ENCODE measurements at regions not wholly inside any gene's neighbourhood (a gene's known extent, or its start where the extent isn't known, plus 50 kb on each side); places are given as distances from the start of the nearest gene placed in this dataset.
"Not testable (repeated sequence)": the region's sequence is repeated elsewhere in the genome, so short reads cannot be mapped to it uniquely, and the experiment has no call there.

DNA sequence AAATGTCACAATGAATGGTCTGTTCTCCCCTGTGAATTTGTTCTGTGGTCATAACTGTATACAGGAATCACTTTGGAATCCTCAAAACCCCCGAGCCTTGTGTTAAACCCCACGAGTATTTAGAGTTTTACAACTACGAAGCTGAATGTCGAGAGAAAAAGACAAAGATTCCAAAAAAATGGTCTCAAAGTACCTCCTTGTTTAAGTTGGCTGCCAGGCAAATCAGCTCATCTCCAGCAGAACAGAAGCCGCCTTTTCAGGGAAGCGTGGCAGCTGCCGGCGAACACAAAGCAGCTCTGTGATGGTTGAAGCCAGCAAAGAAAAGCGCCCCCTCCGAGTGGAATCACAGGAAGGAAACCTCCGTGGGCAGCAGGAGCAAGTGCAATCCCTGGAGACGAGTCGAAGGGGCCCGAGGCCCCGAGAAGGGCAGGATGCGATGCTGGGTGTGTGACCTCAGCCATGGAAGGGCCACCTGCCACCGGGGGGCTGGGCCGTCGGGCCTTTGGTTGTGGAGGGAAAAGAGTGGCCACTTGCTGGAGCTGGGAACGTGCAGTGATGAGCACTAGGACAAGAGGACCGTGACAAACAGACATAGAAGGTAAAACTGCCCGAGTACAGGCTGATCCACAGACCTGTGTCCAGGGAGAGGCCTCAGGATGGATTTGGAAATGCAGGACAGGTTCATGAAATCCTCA, 706.4 kb downstream of the SEMA5A start:
- intact Hi-C loops (cut with micrococcal nuclease), result no loop called here

DNA sequence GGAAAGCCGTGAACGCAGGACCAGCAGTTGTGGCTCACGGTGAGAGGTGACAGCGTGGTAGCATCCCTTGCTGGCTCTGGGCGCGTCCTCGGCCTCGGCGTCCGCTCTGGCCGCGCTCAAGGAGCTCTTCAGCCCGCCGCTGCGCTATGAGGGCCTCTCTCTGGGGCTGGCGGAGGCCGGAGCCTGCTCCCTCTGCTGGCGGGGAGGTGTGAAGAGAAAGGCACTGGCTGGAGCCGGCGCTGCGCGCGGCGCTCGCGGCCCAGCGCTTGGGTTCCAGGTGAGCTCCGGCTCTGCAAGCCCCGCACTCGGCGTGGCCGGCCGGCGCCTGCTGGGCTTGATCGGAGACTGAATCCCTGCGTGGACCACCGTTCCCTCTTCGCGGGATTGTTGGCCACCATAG, 705.6 kb downstream of the SEMA5A start:
- intact Hi-C loops (cut with micrococcal nuclease), result no loop called here

DNA sequence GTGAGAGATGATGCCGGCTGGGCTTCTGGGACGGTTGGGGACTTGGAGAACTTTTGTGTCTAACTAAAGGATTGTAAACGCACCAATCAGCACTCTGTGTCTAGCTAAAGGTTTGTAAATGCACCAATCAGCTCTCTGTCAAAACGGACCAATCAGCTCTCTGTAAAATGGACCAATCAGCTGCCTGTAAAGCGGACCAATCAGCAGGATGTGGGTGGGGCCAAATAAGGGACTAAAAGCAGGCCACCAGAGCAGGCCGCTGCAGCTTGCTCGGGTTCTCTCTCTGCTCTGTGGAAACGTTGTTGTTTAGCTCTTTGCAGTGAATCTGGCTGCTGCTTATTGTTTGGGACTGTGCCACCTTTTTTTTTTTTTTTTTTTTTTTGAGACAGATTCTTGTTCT, 705.1 kb downstream of the SEMA5A start:
- intact Hi-C loops (cut with micrococcal nuclease), result not testable (repeated sequence)

DNA sequence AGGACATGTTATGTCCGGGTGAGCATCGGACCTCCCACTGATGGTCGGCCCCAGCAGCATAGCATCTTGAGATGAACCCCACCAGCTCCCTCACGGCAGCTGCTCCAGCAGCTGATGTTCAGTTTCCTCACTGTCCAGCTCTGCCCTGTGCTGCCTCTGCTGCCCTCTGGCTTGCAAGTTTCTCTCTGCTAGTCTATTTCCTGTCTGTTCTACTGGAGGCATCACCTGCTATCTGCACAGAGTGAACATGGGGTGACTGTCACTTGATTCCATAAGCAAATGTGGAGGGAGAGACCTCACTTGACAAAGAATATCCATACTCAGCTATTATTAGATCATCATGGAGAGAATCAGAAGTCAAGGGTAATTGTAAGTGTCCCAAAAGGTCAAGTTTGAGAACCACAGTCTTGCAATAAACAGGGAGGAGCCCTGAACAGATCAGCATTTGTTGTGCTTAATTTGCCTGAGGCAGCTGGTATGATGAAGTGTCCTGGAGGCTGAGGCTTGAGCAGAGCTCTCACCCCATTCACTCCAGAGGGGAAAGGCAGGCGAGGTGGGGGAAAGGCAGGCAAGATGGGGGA, 702.8 kb downstream of the SEMA5A start:
- intact Hi-C loops (cut with micrococcal nuclease), result no loop called here

DNA sequence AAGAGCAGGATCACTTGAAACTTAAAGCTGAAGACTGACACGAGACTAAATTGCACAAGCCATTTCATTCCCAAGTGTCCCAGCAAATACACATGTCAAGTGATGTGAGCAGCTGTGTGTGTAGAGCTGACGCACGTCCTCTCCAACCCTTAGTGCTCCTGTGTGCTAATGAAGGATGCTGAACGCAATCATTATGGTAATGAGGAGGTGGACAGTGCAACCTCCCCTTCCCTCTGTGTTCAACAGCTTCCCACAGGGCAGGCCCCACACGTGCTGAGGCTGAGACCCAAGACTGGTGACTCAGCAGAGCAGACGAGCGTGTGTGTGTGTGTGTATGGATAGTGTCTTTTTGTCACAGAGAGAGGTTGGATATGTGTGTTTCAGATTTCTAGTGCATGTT, 702.1 kb downstream of the SEMA5A start:
- intact Hi-C loops (cut with micrococcal nuclease), result no loop called here

DNA sequence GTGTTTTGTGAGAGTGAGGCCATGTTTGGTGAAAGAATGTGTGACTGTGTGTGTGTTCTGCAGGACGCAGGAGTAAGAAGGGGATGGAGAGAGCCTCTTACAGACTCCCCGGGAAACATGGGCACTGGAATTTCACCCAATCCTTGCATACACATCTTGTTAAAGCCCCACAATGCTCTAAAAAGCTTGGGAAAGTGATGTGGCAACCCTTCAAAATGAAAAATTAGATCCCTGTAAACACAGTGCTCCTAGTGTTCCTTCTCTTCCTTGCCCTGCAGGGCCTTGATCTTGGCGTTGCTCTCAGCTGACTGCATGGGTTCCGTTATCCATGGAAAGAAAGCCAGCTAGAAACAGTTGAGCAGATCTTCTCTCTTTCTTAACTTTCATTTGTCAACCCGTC, 701.7 kb downstream of the SEMA5A start:
- intact Hi-C loops (cut with micrococcal nuclease), result no loop called here

DNA sequence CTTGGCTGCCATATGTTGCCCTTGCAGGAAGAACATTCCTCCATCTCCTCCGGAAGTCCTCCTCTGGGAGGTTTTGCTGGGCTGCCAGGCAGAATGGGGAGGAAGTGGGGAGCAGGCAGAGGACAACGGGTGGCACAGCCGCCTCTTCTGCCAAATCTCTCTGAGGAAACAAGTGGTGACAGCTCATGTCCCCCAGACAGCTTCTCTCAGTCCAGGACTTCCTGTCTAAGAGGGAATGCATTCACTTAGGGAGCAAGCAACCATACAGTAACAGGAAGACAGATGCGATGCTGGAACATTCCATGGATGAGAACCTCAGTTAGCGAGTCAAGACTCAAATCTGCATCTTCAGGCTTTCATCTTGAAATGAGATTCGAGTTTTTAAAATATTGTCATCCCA, 701.0 kb downstream of the SEMA5A start:
- intact Hi-C loops (cut with micrococcal nuclease), result no loop called here

DNA sequence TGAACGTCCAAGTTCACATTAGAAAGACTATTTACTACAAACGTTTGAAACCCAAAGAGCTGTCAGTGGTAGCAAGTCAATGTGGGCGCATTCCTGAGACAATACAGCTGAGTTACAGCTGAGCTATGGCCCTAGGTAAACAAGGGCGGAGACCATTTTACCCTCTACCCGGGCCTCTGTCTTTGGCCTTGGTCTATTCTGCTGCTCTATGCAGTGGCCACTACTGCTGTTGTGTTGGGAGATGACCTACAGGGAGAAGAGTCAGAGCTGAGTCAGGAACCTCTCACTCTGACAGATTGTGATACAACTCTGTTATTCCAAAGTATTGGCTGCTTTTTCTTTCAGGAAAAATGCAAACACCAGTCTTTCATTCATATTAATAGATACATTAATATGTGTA, 700.6 kb downstream of the SEMA5A start:
- intact Hi-C loops (cut with micrococcal nuclease), result no loop called here

DNA sequence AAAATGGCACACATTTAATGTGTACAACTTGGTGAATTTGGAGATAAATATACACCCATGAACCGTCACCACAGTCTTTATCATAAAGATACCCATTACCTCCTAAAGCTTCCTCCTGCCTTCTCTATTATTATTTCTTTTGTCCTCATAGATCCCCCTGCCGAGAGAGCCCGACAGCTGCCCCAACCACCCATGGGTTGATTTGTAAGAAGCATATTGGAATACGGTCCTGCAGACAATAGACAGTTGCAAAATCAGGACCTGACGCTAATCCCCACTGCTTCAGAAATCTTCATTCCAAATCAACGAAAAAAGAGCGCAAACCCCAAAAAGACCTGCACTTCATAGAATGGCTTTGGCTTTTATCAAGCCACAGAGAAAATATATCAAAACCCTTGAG, 697.5 kb downstream of the SEMA5A start:
- intact Hi-C loops (cut with micrococcal nuclease), result no loop called here

DNA sequence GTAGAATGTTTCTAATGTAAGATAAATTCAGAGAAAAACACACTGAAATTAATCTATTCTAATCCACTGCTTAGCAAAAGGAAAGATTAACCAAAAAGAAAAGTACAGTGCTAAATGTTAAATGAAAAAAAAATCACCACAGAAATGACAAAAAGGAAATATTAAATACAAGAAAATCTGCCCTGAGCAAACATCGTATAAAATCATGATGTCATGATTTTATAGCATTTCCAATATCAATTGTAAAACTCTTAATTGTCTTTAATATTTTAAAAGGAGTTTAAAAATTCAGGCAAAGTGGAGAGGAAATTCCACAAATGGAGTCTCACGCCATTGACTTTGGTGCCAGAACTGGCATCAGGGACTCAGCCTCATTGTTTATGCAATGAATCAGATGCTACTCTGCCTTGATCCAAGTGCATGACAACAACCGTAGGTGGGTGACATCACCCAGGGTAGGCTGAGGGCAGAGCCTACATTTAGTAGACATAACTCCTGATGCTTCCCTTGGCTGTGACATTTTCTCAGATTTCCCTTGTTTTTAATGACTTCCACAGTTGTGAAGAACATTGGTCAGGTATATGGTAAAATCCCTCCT, 696.8 kb downstream of the SEMA5A start:
- intact Hi-C loops (cut with micrococcal nuclease), result no loop called here

DNA sequence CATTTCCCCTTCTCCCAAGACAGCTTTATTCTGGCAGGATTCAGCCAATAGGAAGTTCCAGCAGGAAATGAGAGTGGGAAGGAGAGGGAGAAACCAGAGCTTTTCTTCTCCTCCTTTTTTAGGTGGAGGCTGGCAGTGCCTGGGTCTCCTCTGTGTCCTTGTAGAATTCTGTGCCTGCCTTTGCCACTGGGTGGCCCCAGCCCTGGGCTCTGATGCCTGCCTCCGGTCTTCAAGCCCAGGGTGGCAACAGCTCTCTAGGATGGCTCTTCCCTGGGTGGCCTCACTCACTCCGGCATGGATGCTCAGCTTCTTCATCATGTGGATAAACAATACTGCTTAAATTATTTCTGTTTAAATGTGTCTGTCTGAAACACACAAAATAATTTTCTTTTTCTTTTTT, 694.8 kb downstream of the SEMA5A start:
- intact Hi-C loops (cut with micrococcal nuclease), result no loop called here

DNA sequence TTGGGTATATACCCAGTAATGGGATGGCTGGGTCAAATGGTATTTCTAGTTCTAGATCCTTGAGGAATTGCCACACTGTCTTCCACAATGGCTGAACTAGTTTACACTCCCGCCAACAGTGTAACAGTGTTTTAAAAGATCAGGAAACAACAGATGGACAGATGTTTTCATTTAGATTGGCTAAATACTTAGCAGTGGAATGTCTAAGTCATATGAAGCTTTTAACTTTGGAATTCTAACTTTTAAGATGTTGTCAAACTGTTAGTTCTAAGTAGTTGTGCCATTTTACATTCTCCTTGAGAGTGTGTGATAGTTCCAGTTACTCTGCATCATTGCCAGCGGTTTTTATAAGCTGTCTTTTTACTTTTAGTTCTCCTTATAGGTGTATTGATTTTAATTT, 688.8 kb downstream of the SEMA5A start:
- intact Hi-C loops (cut with micrococcal nuclease), result no loop called here

DNA sequence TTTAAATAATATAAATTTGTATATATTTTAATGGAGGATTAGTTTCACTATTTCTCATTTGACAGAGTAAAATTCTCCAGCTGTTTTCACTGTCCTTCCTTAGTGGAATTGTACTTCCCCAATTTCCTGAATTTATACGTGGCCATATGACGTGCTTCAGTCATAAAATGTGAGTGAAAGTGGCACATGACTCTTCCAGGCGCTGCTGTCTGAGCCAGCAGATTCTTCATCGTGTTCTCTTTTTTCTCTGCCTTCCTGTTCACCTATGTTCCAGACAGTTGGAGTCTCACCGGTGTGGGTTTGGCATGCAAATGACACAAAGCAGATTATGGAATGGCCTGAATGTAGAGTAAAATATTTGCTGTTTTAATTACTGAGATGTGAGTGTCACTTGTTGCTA, 684.1 kb downstream of the SEMA5A start:
- intact Hi-C loops (cut with micrococcal nuclease), result loop anchor here (10.0 kb wide), 1 partner anchor 343 kb away; no protein-coding TSS in a partner anchor

DNA sequence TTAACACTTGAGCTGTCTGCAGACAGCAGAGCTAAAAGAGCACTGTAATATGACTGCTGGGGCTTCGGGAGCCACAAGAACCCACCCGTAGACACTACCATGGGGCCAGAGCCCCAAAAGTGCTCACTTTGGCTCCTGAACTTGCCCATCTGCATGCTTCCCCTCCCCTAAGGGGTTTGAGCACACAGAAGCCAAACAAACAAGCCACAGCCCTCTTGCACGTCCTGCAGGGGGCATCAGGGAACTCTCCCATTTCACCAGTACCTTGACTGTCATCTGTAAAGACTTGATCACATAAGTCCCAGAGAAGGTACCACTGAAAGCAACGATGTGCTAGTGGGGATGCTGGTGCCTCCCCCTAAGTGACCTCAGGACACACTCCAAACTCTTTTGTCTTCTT, 681.8 kb downstream of the SEMA5A start:
- intact Hi-C loops (cut with micrococcal nuclease), result loop anchor here (10.0 kb wide), 1 partner anchor 341 kb away; no protein-coding TSS in a partner anchor

DNA sequence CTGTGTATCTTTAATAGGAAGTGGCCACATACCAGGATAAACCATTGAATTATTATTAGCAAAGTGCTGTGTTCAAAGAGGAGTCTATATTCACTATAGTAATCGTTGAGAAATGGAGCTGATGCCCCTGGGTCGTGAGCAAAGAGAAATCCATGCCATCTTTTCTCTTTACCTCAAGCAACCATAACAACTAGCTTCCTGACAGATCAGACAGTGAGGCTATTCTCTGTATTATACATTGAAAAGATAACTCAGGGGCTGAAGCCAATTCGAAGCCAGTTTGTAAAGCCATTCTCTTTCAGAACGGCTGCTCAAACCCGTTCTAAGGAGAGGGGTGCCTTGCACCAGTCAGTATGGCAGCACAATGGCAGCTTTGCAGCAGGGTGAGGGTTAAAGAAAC, 680.6 kb downstream of the SEMA5A start:
- intact Hi-C loops (cut with micrococcal nuclease), result loop anchor here (10.0 kb wide), 1 partner anchor 340 kb away; no protein-coding TSS in a partner anchor

DNA sequence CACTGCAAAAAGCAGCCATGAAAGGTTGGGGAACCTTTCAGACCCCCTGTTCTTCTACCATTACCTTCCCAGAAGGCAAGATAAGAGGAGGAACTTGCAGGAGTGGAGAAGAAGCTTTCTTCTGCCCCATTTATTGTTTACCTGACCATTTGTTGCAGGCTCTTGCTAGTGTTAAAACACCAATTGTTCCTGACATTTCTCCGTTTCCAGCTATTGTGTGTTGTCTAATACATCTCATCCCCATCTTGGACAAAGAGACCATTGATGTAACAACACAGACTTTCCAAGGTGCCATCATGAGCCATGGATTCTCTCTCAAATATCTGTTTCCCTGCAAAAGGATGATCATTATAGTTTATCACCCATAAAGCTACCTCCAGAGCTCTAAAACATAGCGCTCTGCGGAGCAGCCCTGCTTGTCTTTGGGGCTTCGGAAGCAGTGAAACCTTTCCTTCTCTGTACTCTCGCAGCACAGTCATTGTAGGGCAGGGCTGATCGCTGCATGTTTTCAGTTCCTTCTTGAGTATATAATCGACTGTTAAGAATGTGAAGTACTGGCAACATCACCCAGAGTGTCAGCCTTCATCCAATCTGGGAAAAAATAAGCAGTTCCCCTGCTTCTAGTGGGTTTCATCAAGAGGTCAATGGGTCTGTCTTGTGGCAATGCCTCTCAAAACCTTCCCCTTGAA, 680.0 kb downstream of the SEMA5A start:
- intact Hi-C loops (cut with micrococcal nuclease), result loop anchor here (10.0 kb wide), 1 partner anchor 339 kb away; no protein-coding TSS in a partner anchor

DNA sequence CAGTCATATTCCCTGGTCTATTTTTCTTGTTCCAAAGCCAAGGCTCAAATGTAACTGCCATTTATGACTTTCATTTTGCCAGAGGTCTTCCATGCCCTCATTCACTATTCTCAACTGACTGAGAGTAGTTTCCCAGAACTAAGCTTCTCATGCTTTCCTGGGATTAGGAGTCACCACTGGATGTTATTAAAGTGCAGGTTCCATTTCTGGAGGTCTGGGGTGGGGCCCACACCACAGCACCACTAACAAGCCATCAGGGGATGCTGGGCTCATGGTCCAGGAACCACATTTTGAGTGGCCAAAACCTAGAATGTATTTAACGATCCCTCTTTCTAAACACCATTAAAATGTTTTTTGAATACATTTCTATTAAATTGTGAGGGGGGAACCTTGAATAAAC, 677.6 kb downstream of the SEMA5A start:
- intact Hi-C loops (cut with micrococcal nuclease), result loop anchor here (10.0 kb wide), 1 partner anchor 337 kb away; no protein-coding TSS in a partner anchor

DNA sequence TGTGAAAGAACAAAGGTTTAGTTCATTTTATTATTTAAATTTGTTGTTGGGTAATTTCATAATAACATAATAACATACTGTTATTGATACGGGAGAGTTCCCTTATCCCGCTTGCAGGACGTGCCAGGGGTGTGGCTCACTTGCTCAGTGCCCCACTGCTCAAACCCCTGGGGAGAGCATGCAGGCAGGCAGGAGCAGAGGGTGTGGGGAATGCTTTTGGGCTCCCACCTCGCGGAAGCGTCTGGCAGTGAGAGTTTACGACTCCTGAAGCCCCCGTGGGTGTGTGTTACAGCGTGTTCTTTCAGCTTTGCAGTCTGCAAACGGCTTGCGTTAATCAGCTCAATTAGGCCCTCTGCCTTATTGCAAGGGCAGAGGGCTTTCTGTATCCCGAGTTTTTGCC, 675.9 kb downstream of the SEMA5A start:
- intact Hi-C loops (cut with micrococcal nuclease), result loop anchor here (10.0 kb wide), 1 partner anchor 335 kb away; no protein-coding TSS in a partner anchor

DNA sequence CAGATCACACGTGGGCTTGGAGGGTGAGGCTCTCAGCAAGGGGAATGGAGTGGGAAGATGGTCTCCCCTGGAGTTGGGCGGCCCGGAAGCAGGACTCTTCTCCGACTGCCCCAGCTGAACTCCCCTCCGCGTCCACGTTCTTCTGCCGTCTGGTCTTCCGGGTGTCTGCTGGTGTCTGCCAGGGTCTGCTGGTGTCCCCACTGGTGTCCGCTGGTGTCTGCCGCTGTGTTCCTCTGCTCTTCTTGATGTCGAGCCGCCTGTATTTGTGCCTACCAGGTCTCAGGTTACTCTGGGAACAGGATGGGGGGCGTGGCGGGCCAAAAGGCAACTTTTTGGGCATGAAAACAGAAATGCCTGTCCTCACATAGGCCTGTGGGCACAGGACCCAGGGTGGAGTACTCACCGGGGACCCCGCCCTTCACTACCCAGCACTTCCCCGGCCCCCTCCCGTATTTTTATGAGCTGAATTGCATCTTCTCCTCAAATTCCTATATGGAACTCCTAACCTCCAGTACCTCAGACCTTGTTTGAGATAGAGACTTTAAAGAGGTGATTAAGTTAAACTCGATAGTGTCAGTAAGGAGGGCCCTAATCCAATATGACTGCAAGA, 675.4 kb downstream of the SEMA5A start:
- intact Hi-C loops (cut with micrococcal nuclease), result no loop called here

DNA sequence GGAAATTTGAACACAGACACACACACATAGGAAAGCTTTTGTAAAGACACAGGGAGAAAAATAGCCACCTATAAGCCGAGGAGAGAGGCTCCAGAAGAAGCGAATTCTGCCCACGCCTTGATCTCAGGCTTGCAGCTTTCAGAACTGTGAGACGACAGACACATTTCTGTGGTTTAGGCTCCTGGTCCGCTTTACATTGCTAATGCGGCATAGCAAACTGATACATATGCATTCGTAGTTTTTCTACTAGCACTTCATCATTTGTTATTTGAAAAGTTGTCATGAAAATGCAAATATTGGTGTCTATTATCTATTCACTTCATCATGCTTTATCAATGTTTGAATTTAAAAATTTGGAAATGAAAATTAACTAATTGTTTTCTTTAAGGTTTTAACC, 674.9 kb downstream of the SEMA5A start:
- intact Hi-C loops (cut with micrococcal nuclease), result no loop called here

DNA sequence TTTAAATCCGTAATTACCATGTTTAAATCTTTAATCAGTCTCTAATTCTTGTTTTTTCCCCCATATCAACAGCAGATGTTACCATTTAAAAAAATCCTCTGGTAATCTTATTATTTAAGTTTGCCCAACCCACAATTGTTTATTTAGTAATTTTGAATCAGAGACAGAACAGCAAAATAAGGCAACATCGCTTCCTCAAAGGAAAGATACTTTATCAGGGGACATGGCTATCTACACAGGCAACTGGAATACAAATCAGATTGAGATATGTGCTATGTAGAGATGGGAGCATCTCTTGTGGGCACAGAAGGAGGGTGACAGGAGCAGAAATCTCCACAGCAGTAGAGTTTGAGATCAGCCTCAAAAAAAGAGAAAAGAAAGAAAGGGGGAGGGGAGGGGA, 674.4 kb downstream of the SEMA5A start:
- intact Hi-C loops (cut with micrococcal nuclease), result no loop called here

DNA sequence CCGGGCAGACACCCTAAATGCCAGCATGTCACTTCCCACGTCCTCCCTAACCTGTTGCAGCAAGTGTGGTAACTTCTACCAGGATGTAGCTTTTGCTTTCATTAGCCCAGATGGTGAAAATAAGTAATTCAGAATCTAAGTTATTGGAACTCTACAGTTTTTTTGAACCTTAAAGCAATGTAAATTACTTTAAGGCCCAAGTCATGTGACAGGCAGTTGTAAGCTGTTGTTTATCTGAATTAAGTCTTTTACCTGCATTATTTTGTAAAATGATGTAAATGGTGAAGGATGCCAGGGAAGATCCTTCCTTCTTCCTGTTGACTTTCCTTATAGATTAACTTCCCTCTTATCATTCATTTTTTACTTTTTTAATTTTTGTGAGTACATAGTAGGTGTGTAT, 670.2 kb downstream of the SEMA5A start:
- intact Hi-C loops (cut with micrococcal nuclease), result no loop called here

Data from T-helper 1 cell treated with Interleukin-12 subunit alpha and Interleukin-12 subunit beta and Interleukin-4 antibody, amounts not matched to agents 30 ng/mL and 1 ng/mL, for 36 hours (primary cell).